ENCODE measurements at regions not wholly inside any gene's neighbourhood (a gene's known extent, or its start where the extent isn't known, plus 50 kb on each side); places are given as distances from the start of the nearest gene placed in this dataset.

DNA sequence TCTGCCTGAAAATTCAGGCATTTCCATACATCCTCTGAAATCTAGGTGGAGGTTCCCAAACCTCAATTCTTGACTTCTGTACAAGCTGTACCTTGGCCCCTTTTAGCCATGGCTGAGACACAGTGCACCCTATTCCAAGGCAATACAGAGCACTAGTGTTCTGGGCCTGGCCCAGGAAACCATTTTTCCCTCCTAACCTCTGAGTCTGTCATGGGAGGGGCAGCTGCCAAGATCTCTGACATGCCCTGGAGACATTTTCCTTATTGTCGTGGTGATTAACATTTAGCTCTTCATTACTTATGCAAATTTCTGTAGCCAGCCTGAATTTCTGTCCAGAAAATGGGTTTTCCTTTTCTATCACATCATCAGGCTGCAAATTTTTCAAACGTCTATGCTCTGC, 248.0 kb upstream of the RGS18 start:
- DNase-seq = no peak

DNA sequence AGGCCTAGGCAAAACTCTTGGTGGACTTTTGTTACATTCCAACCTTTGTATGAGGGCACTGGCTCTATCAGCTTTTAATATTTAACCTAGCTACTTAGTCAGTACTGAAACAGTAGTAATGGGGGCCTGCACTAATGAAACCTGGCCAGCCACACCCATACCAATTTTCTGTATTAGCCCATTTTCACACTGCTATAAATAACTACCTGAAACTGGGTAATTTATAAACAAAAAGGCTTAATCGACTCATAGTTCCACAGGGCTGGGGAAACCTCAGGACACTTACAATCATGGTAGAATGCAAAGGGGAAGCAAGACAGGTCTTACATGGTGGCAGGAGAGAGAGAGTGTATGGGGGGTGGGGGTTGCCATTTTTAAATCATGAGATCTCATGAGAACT, 245.7 kb upstream of the RGS18 start:
- no peak for DNase-seq

DNA sequence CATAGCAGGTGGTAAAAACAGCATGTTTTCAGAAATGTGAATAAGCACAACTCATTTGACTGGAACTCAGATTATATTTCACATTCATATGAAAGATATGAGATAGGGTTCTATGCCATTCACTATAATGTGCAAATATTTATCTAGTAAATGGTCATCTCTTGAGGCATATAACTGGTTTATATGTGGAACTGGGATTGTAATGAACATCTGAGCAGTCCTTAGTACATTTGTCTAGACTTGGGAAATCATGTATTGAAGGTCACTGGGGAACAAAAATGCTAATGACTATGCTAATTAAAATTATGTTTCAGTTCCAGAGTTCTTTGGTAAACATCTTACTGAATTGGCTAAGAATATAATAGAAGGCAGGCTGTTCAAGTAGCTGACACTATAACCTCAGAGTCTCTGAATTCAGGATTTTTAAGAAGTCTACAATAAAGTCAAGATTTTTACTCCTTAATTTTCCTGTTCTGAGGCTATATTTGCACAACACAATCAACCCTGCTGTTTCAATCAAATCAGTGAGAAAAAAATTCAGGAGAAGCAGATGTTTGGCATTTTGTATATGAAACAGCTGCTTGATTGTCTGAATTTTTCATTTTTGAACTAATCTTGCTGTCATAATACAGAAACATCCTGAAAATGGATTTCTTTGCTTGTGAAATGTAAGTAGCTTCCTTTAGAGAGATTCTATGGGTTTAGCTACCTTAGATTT, 244.8 kb upstream of the RGS18 start:
- no peak for DNase-seq

DNA sequence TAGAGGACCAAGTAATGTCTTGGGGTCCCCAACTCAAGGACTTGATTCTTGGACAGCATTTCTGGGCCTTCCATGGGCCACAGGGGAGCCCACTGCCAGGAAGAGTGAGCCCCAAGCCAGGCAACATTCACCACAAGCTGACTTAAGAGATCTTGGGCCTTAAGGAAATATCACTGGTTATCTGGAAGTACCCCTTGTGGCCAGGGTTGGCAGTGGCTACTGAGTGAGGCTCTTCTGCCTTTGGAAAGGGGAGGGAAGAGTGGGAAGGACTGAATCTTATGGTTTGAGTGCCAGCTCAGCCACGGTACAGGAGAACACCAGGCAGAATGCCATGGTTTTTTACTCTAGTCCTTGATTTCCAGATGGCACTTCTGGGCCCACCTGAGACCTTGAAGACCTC, 228.9 kb upstream of the RGS18 start:
- no peak for DNase-seq

DNA sequence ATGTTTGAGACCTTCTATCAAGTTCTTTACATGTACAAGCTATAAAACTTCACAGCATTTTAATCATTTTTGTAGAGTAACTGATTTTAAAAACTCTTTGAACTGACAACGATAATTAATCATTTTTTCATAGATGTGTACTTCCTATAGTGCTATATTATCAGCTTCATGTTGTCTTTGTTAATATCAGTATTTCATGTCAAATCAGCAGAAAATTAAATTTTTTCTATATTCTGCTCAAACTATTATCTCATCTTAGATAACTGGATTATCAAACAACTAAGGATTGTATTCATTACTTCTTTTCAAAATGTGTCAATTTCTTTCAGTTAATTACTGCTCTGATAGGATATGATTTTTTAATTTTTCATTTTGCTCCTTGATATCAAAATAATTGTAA, 214.6 kb upstream of the RGS18 start:
- no peak for DNase-seq

DNA sequence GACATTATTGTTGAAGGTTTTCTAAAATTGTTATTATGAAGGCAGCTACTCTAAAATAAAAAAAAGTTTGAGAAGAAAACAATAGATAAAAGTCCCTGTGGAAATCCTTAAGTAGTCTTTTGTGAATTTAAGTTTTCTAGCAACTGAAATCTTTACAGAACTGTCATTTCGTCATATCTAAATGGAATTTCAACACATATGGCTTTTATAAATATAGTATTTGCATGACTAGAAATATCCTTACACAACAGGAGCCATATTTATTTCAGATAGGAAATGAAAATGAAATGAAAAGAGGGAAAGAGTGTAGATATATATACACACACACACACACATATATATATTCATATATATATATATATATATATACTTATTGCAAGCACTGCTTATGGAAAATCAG, 204.7 kb upstream of the RGS18 start:
- no peak for DNase-seq

DNA sequence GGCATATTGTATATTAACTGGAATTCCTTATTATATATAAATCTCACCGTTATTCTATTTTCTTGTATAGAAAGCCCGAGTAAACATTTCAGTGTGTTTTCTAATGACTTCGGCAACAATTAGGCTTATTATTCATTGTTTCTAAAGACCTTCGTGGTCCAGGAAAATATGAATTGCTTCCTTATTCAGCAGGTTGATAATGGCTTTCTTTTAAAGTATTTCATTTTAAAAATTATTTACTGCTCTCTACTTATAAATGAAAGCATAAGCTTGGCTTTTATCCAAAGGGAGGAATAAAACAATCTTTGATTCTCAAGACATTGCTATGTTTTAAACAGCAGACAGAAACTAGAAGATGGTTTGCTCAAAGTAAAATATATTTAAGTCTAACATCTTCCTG, 198.4 kb upstream of the RGS18 start:
- no peak for DNase-seq

DNA sequence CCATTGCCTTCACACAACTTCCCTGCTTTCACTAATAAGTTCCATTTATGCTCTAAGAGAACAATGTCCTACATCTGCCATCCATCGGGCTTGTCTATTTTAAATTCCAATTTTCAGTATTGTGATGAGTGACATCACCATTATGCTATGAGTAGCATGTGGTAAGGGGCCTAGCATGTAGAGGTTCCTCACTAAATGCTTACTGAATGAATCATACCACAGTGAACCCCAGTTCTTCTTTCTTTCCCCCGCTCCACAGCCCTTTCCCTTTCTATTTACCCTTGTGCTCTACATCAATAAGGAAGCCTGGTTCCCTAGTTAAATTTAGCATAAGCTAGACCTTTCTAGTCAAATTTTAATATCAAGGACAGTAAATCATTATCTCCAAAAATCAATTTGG, 195.0 kb upstream of the RGS18 start:
- DNase-seq = no peak

DNA sequence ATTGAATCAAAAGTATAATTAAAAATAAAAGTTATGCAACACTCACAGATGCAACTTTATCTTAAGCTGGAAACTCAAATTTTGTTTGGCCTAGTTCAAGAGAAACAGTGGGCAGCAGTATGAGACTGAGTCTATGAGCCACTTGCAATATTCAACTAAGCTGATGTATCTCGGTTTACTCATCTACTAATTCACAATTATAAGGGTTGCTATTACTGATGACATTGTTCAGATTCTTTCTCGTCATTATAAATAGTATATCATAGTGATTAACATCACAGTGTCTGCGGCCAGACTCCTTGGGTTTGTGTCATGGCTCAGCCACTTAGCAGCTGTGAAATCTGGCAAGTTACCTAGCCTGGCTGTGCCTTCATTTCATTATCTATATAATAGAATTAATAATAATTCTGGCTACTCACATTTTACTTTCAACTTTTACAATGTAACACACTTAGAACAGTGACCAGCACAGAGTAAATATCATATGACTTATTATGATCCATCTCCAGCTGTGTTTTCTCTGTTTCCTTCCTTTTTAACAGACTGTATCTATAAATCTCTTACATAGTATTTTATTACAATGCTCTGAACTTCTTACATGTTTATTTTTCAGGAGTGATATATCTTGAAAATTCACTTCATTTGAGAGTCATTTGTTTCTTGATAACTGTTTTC, 194.3 kb upstream of the RGS18 start:
- DNase-seq = no peak

DNA sequence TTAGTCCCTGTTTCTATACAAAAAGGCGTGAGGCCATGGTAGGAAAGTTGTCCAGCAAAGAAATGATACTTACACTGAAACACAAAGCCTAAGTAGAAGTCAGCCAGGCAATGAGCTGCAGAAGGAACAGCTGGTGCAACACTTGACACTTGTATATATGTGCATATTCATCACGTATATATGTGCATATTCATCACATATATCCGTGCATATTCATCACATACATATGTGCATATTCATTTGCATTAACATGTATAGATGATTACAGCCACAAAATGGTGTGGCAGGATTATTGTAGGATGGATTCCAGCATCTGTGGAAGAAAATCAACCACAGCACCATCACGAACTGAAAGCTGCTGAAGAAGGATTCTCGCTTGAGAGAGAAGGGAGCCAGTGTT, 189.0 kb upstream of the RGS18 start:
- no peak for DNase-seq

DNA sequence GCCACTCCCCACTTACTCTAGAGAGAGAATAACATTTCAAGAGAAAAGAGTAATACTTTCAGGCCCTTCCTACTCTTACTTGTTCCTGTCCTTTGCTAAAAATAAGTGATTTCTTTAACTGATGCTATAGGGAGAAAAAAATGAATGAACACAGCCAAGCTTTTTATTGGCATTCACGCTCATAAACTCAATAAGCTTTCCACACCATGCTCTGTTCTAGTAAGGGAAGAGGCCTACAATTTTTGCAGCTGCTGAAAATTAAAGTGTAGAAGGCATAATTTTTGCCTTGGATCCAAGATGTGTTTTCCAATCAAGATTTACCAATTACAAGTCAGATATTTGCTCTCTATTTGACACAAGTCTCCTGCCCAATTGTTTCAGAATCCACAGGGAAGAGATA, 188.1 kb upstream of the RGS18 start:
- DNase-seq = no peak

DNA sequence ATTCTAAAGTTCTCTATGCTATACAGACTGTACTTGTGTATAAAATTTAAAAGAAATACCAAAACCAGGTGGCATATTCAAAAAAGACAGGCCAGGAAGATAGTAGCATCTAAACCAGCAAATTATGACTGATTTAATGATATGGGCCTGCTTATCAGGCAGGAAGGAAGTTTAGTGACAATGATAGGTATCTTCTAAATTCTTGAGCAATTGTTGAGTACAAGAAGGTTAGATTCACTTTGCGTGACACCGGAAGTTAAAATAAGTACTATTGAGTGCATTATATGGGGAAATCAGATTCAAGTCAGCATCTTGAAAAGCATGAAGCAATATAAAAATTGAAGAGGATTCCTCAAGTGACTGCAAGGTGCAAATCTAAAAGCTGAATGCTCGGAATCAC, 186.8 kb upstream of the RGS18 start:
- no peak for DNase-seq

DNA sequence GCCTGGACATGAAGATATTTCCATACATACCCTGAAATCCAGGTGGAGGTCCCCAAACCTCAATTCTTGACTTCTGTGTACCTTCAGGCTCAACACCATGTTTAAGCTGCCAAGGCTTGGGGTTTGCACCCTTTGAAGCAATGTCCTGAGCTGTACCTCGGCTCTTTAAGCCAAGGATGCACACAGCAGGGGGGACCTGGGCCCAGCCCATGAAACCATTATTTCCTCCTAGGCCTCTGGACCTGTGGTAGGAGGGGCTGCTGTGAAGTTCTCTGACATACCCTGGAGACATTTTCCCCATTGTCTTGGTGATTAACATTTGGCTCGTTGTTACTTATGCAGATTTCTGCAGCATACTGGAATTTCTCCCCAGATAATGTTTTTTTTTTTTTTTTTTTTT, 184.3 kb upstream of the RGS18 start:
- DNase-seq = no peak

DNA sequence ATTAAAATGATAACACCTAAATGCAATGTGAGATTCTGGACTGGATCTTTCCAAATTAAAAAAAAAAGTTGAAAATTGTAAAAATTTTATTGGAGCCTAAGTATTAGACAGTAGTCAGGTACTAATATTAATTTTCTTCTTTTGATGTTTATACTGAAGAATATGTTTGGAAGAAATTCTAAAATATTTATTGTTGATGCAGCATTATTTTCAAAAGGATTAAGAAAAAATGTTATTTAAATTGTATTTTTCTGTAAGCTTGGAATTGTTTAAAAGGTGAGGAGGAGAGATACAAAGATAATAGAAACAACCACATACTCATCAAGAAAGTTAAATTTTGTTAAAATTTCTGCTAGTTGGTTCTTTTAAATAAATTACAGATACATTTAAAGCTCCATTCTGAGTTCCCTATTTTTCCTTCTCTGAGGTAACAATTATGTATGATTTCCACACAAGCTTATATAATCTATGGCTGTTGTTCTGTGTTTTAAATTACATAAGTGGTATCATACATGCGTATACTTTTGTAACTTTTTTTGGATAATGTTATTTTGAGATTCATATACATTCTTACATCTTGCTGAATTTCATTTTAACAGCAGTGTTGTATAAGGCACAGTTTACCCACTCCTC, 180.3 kb upstream of the RGS18 start:
- DNase-seq = no peak

DNA sequence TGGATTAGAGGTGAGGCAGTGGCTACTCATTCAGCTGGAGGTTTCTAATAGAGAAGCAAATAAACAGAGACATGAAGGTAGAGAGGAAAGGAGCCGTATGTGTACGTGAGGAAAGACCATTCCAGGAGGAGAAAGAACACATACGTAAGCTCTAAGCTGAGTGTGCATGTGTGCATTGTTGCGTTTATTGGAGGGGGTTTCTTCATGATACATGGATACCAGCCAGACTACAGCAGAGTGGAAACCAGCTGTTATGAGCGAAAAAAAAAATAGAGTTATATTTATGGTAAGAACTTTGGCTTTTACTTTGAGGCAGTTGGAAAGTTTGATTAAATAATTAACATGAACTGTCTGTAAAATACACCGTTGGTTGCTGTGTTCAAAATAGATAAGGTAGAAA, 173.4 kb upstream of the RGS18 start:
- DNase-seq = no peak

DNA sequence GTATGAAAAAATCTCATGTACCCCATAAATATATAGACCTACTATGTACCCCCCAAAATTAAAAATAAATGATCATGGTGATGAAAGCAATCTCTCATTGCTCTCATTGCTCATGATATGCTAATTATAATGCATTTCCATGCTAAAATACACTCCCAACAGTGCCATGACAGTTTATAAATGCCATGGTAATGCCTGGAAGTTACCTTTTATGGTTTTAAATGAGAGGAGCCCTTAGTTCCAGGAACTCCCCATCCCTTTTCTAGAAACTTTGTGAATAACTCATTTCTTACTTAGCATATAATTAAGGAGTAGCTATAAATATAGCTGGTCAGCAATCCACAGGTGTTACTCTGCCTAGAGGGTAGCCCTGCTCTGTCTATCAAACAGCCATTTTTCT, 166.1 kb upstream of the RGS18 start:
- DNase-seq = no peak

DNA sequence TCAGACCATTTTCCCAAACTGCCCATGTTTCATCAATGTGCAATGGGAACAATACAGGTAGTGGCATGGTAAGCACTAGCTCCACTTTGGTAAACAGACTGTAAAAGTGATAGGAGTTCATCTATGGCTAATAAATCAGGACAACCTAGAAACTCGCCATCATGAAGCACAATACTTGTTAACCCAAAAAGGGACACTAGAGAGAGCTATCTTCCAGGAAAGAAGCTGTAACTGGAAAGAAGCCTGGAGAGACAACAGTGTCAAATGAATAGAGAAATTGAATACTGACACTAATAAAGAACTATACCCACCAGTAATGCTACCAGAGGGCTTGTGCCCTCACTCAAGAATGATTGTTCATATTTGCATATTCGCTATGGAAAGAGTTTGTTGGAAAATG, 164.7 kb upstream of the RGS18 start:
- peak in 1 of 2 experiments; percentile 27 for DNase-seq

DNA sequence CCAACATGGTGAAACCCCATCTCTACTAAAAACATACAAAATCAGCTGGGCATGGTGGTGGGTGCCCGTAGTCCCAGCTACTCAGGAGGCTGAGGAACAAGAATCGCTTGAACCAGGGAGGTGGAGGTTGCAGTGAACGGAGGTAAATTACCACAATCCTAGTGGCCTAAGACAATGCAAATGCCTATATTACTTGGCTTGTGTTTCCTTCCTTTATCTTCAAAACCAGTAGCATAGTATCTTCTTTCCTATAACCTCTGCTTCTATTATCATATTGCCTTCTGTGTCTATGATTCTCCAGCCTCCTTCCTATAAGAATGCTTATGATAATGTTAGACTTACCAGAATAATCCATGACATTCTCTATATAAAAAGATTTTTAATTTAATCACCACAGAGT, 156.2 kb upstream of the RGS18 start:
- no peak for DNase-seq

DNA sequence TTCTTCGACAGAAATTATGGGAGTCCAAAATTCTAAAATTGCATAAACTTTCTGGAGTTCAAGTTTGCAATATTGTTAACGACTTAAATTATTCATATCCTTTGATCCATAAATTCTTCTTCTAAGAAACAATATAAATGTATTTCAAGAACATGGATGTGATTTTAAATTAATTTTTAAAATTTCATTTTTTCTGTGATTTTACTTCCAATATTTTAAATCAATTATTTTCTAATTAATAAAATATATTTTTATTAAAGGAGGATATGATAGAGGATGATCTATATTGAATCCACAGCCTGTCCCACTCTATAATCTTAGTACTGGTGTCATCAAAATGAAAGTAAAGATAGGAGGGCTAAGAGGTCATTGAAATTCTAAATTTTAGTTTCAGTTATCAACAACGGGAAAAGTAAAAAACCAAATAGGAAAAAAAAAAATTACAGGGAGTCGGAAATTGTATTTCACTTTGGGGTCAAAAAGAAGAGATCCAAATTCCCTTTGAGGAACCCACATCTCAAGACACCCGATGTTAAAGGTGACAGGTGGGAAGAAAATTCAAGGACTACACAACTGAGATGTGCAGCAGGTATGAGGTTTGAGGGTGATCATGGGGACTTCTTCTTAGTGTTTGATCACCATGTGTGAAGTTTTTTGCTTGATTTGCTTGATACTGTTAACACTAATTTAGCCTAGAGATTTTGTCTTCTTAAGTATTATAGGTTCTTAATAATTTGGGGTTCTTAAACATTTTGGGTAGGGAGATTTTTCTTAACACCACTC, 154.8 kb upstream of the RGS18 start:
- no peak for DNase-seq

DNA sequence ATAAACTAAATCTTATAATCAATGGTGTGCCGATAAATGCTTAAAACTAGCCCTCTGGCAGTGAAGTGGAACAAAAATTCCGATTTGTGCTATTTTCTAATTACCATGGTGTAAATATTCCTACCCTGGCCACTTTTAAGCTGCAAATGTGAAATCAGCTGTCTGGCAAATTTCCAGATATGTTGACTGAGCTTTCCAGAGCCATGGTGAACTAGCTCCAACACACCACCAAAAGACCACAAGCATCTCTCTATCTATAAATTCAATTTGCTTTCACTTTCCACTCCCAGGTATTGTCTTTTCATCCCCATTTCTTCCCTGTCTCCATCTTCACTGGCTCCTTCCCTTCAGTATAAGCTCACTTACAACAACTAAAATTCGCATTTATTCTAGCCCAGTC, 152.3 kb upstream of the RGS18 start:
- DNase-seq = no peak

DNA sequence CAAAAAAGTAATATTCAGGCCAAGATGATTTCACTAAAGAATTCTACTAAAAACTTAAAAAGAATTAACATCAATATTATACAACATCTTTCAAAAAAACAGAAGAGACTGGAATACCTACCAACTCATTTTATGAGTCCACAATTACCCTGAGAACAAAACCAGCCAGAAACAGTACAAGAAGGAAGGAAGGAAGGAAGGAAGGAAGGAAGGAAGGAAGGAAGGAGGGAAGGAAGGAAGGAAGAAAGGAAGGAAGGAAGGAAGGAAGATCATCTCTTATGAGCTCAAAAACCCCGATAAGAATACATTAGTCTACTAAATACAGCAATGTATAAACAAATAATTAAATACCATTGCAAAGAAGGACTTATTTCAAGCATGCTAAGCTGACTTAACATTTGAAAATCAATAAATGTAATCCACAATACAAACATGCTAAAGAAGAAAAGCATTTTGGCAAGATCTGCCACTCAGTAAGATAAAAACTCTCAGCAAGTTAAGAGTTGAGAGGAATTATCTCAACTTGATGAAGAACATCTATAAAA, 149.9 kb upstream of the RGS18 start:
- DNase-seq = no peak

DNA sequence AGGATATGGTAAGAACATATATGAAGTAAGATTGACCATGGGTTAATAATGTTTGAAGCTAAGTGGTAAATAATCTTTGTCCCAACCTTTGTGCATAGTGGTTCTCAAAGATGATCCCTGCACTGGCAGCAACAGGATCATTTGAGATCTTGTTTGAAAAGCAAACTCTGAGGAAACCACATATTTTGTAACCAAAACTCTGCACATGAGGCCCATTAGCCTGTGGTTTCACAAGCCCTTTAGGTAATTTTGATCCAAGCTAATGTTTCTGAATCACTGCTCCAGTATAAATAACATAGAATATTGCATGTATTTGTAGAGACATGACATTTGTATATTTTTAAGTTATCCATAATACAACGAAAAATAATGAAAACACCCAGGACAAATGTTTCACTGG, 147.9 kb upstream of the RGS18 start:
- no peak for DNase-seq

DNA sequence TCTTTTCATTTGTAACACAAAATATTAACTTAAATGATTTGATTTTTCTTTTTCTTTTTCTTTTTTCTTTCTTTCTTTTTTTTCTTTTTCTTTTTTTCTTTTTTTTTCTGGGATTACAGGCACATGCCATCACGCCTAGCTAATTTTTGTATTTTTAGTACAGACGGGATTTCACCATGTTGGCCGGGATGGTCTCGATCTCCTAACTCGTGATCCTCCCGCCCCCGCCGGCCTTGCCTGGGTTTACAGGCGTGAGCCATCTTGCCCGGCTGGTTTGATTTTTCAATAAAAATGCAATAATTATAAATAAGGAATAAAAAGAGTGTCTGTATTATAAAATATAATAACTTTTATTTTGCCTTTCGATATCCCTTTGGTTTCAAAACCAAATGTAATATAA, 146.7 kb upstream of the RGS18 start:
- no peak for DNase-seq

DNA sequence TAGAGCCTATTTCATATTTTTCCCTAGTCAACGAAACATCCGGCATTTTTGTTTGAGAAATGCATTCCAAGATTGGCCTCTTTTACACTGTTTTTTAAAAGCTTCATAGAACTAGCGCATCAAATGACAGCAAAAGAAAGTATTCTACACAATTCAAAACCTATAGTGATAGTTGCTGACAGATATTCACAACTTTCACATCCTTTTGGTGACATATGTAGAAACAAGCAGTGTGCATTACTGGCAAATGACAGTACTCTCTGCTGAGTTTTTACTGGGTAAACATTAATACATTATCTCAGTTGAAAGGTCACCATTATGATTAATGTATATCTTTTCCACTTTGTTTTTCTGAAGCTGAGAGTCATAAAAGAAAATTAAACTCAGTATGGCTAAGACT, 135.4 kb upstream of the RGS18 start:
- no peak for DNase-seq

All from NCI-H2081 (cell line).